Cardiac fibroblast (primary cell): ENCODE measurements at regions not wholly inside any gene's neighbourhood (a gene's known extent, or its start where the extent isn't known, plus 50 kb on each side); places are given as distances from the start of the nearest gene placed in this dataset.
"Not testable (repeated sequence)": the region's sequence is repeated elsewhere in the genome, so short reads cannot be mapped to it uniquely, and the experiment has no call there.

Experiments used
- DNase-seq, 2 donors: peaks; one replicate each; pipeline versions ENCODE4 v3.0.0 to v3.0.0-alpha.2; 2010; ENCODE audit warnings: low read depth in 2 of 2
- H3K4me3 ChIP-seq, 2 donors: replicated peaks in 1 of 2; 1 replicate in 1 of 2; 2 replicates in 1 of 2; pipeline ENCODE4 v1.5.1; 2011; ENCODE audit warnings: low read depth in 2 of 2, low read length in 2 of 2, mild to moderate bottlenecking in 2 of 2, moderate library complexity in 1 of 2
- CTCF ChIP-seq: IDR thresholded peaks from one replicate; pipeline ENCODE4 v1.5.1; 2011; ENCODE audit warnings: low read depth, mild to moderate bottlenecking, low read length, inconsistent platforms

- no peak overlapping the region for H3K4me3 ChIP-seq
- DNase-seq = no peak
- TF ChIP-seq CTCF = no peak
Measured at GRCh38 chr18:10248738-10249137, 205.7 kb upstream of the APCDD1 start.

- DNase-seq = no peak
- no peak for TF ChIP-seq CTCF
Measured at GRCh38 chr18:10249270-10249669, 205.2 kb upstream of the APCDD1 start.

GRCh38 chr18:10249801-10250200 is 204.6 kb upstream of the APCDD1 start:
- TF ChIP-seq CTCF = no peak
- DNase-seq = no peak
- no peak overlapping the region for H3K4me3 ChIP-seq

More at GRCh38 chr18:10249270-10249669, 205.2 kb upstream of the APCDD1 start:
- H3K4me3 ChIP-seq = no peak overlapping the region

GRCh38 chr18:10252494-10252893 is 201.9 kb upstream of the APCDD1 start:
- DNase-seq = no peak
- no peak for TF ChIP-seq CTCF
- no peak overlapping the region for H3K4me3 ChIP-seq

- DNase-seq = no peak
- H3K4me3 ChIP-seq = no peak overlapping the region
- TF ChIP-seq CTCF = no peak
Measured at GRCh38 chr18:10252952-10253705, 201.3 kb upstream of the APCDD1 start.

GRCh38 chr18:10256276-10256675 is 198.2 kb upstream of the APCDD1 start:
- not testable (repeated sequence) for DNase-seq, H3K4me3 ChIP-seq

- H3K4me3 ChIP-seq = no peak overlapping the region
- TF ChIP-seq CTCF = no peak
- DNase-seq = no peak
Measured at GRCh38 chr18:10258836-10259474, 195.5 kb upstream of the APCDD1 start.
